Activated CD4-positive, alpha-beta T cell treated with anti-CD3 and anti-CD28 coated beads, Interleukin-2, amount 50 U/mL, for 24 hours (primary cell): ENCODE measurements at regions not wholly inside any gene's neighbourhood (a gene's known extent, or its start where the extent isn't known, plus 50 kb on each side); places are given as distances from the start of the nearest gene placed in this dataset.
"Not testable (repeated sequence)": the region's sequence is repeated elsewhere in the genome, so short reads cannot be mapped to it uniquely, and the experiment has no call there.

Experiments used
- DNase-seq, 2 donors: peaks; one replicate each; pipeline ENCODE4 v3.0.0-alpha.2; 2020; ENCODE audit warnings: low read depth in 1 of 2, low spot score in 1 of 2

- not testable (repeated sequence) for DNase-seq
Measured at GRCh38 chr10:78096486-78096885, 62.8 kb downstream of the RPS24 start.

- not testable (repeated sequence) for DNase-seq
Measured at GRCh38 chr10:78102593-78102992, 68.9 kb downstream of the RPS24 start.

GRCh38 chr10:78109210-78109609, 75.5 kb downstream of the RPS24 start:
- no peak for DNase-seq

GRCh38 chr10:78115135-78115853, 81.6 kb downstream of the RPS24 start:
- no peak for DNase-seq

GRCh38 chr10:78116361-78116760, 82.7 kb downstream of the RPS24 start:
- DNase-seq = no peak

- no peak for DNase-seq
Measured at GRCh38 chr10:78118591-78118990, 84.9 kb downstream of the RPS24 start.

GRCh38 chr10:78121801-78122200, 88.1 kb downstream of the RPS24 start:
- DNase-seq = no peak

GRCh38 chr10:78124167-78124566, 90.5 kb downstream of the RPS24 start:
- no peak for DNase-seq

- DNase-seq = no peak
Measured at GRCh38 chr10:78129211-78129610, 95.5 kb downstream of the RPS24 start.

GRCh38 chr10:78130966-78131710, 97.5 kb downstream of the RPS24 start:
- no peak for DNase-seq

GRCh38 chr10:78134773-78135306, 101.2 kb downstream of the RPS24 start:
- DNase-seq = no peak

- no peak for DNase-seq
Measured at GRCh38 chr10:78137147-78137546, 103.5 kb downstream of the RPS24 start.

GRCh38 chr10:78139341-78139740, 105.7 kb downstream of the RPS24 start:
- no peak for DNase-seq

- DNase-seq = no peak
Measured at GRCh38 chr10:78140066-78140630, 106.5 kb downstream of the RPS24 start.

GRCh38 chr10:78143576-78143975, 109.9 kb downstream of the RPS24 start:
- DNase-seq = no peak

GRCh38 chr10:78146200-78146599, 112.5 kb downstream of the RPS24 start:
- DNase-seq = no peak

GRCh38 chr10:78147202-78147601, 113.5 kb downstream of the RPS24 start:
- DNase-seq = no peak

- no peak for DNase-seq
Measured at GRCh38 chr10:78148216-78148960, 114.7 kb downstream of the RPS24 start.

- DNase-seq = no peak
Measured at GRCh38 chr10:78148961-78149612, 115.4 kb downstream of the RPS24 start.

GRCh38 chr10:78150756-78151155, 117.1 kb downstream of the RPS24 start:
- no peak for DNase-seq

GRCh38 chr10:78155722-78156121, 122.1 kb downstream of the RPS24 start:
- DNase-seq = no peak
